Activated CD4-positive, CD25-positive, alpha-beta regulatory T cell treated with anti-CD3 and anti-CD28 coated beads, Interleukin-2, amount 50 U/mL, for 24 hours (primary cell): ENCODE measurements at regions not wholly inside any gene's neighbourhood (a gene's known extent, or its start where the extent isn't known, plus 50 kb on each side); places are given as distances from the start of the nearest gene placed in this dataset.
"Not testable (repeated sequence)": the region's sequence is repeated elsewhere in the genome, so short reads cannot be mapped to it uniquely, and the experiment has no call there.

Experiments
- ATAC-seq, 2 donors: fragments of 150-1000 bp; cut with Tn5 transposase; one replicate each; pipeline ENCODE4 v1.10.0; 2021; ENCODE audit warnings: mild to moderate bottlenecking in 1 of 2, moderate library complexity in 1 of 2

- no peak for ATAC-seq
Observed at GRCh38 chr15:62509395-62509958, 344.4 kb upstream of the C2CD4B start.

- no peak for ATAC-seq
Observed at GRCh38 chr15:62510791-62511190, 345.7 kb upstream of the C2CD4B start.

- ATAC-seq = no peak
Observed at GRCh38 chr15:62512904-62513303, 347.8 kb upstream of the C2CD4B start.

- no peak for ATAC-seq
Observed at GRCh38 chr15:62513893-62514292, 348.8 kb upstream of the C2CD4B start.

GRCh38 chr15:62515696-62516395 is 350.8 kb upstream of the C2CD4B start:
- no peak for ATAC-seq

GRCh38 chr15:62517541-62517940 is 352.5 kb upstream of the C2CD4B start:
- no peak for ATAC-seq

GRCh38 chr15:62518666-62519065 is 353.6 kb upstream of the C2CD4B start:
- ATAC-seq = not testable (repeated sequence)

GRCh38 chr15:62519900-62520299 is 354.8 kb upstream of the C2CD4B start:
- peak; percentile 25 to 30 for ATAC-seq

- ATAC-seq = no peak
Observed at GRCh38 chr15:62520887-62521286, 355.8 kb upstream of the C2CD4B start.

- ATAC-seq = no peak
Observed at GRCh38 chr15:62521396-62521795, 356.3 kb upstream of the C2CD4B start.

GRCh38 chr15:62524848-62525247 is 359.8 kb upstream of the C2CD4B start:
- ATAC-seq = no peak

GRCh38 chr15:62527387-62527786 is 362.3 kb upstream of the C2CD4B start:
- ATAC-seq = no peak

GRCh38 chr15:62528505-62528904 is 363.4 kb upstream of the C2CD4B start:
- ATAC-seq = no peak

- ATAC-seq = no peak
Observed at GRCh38 chr15:62532367-62532766, 367.3 kb upstream of the C2CD4B start.

GRCh38 chr15:62533687-62534086 is 368.6 kb upstream of the C2CD4B start:
- no peak for ATAC-seq

- ATAC-seq = no peak
Observed at GRCh38 chr15:62534996-62535395, 369.9 kb upstream of the C2CD4B start.

- ATAC-seq = no peak
Observed at GRCh38 chr15:62539236-62539635, 374.2 kb upstream of the C2CD4B start.

GRCh38 chr15:62541250-62541649 is 376.2 kb upstream of the C2CD4B start:
- no peak for ATAC-seq

- ATAC-seq = no peak
Observed at GRCh38 chr15:62541846-62542245, 376.8 kb upstream of the C2CD4B start.

GRCh38 chr15:62544446-62544845 is 379.4 kb upstream of the C2CD4B start:
- ATAC-seq = no peak

- no peak for ATAC-seq
Observed at GRCh38 chr15:62545467-62546227, 380.6 kb upstream of the C2CD4B start.

- no peak for ATAC-seq
Observed at GRCh38 chr15:62546628-62547027, 381.5 kb upstream of the C2CD4B start.

- no peak for ATAC-seq
Observed at GRCh38 chr15:62547584-62547983, 382.5 kb upstream of the C2CD4B start.

GRCh38 chr15:62549345-62549970 is 384.4 kb upstream of the C2CD4B start:
- ATAC-seq = no peak
